GM18909 (cell line): ENCODE measurements at regions not wholly inside any gene's neighbourhood (a gene's known extent, or its start where the extent isn't known, plus 50 kb on each side); places are given as distances from the start of the nearest gene placed in this dataset.

ENCODE experiments used
- ATAC-seq: cut with Tn5 transposase; IDR thresholded peaks from one replicate; pipeline ENCODE4 v1.9.1; 2021; ENCODE audit warnings: mild to moderate bottlenecking; ENCODE audit not compliant: unreplicated experiment, poor library complexity

- no peak for ATAC-seq
These were observed 398.8 kb downstream of the HS3ST3B1 start for GRCh38 chr17:14699574-14700185.

DNA sequence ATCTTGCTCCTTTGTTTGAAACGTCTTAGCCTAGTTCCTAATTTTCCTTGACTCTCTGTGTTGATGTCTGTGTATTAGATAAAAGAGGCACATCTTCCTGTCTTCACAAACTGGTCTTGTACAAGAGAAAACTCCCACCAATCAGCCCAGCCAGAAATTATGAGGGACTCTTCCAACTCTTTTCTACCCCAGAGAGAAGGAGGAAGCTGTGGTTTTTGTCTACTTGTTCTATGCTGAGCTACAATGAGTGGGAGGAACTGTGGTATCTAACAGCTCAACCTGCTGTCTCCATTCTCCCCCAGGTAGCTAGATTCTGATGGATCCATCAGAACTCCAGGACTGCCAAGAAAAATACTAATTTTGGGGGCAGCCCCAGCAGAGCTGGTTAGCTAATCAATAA, 392.5 kb downstream of the HS3ST3B1 start:
- no peak for ATAC-seq

DNA sequence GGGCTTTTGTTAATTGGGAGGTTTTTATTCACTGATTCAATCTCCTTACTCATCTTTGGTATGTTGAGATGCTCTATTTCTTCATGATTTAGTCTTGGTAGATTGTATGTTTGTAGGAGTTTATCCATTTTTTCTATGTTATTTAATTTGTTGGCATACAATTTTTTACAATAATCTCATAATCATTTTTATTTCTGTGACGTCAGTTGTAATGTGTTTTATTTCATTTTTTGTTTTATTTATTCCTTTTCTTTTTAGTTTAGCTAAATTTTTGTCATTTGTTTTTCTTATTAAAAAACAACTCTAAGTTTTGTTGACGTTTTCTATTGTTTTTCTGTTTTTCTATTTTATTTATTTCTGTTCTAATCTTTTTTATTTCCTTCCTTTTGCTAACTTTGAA, 389.8 kb downstream of the HS3ST3B1 start:
- ATAC-seq, result no peak

DNA sequence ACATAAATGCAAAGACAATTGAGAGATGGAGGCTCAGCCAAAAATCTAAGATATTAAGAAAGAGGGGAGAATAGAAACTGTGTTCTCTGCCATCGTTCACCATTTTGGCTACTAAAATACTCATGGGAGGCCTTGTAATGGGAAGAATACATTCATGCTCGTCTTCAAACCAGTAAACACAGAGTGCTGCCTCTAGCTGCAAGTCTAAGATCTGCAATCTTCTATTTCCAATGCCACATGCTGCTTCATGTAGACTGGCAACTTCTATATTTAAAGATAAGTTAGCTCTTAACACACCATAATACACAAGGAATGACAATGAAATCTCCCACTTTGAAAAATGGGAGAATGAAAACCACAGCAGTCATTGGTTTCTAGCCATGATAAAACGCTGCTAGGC, 387.3 kb downstream of the HS3ST3B1 start:
- no peak for ATAC-seq

- ATAC-seq, result no peak
These were observed 371.9 kb downstream of the HS3ST3B1 start for GRCh38 chr17:14672830-14673229.

GRCh38 chr17:14670861-14671260, 370.0 kb downstream of the HS3ST3B1 start:
- no peak for ATAC-seq

DNA sequence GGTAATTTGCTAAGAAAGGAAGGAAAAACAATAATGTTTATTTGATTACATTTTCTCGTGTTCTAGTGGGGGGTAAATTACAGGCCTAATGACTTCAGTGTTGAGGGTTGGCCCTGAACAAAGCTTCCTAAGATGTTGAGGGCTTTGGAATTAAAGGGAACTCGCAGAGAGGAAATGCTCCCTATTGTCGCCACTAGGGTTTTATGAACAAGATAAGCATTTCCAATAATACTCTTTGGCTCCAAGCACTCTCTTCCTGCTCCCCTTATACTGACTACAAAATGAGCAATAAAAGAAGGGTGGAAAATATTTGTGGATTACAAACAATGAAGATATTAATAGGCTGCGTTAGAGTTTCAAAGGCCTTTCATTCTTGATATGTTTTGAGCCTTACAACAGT, 363.6 kb downstream of the HS3ST3B1 start:
- ATAC-seq, result no peak

GRCh38 chr17:14641117-14641516, 340.2 kb downstream of the HS3ST3B1 start:
- ATAC-seq, result no peak

GRCh38 chr17:14637260-14637659, 336.4 kb downstream of the HS3ST3B1 start:
- no peak for ATAC-seq

GRCh38 chr17:14630621-14631020, 329.7 kb downstream of the HS3ST3B1 start:
- no peak for ATAC-seq

DNA sequence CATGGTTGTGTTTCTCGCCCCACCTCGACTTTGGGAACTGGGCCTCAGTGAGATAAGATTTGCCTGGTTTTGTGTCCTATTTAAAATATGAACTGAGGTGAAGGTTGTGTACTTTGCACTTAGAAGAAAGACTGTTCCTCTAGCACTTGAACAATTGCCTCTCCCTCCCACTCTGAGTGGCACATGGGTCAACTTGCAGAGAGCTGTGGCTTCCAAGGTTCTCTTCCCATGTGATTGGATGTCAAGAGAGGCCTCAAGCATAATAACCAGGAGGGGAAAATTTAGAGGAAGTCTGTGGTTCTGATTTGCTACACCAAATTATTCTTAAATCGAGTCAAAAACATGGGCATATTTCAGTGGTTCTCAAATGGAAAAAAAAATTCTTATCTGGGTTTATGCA, 329.2 kb downstream of the HS3ST3B1 start:
- no peak for ATAC-seq

DNA sequence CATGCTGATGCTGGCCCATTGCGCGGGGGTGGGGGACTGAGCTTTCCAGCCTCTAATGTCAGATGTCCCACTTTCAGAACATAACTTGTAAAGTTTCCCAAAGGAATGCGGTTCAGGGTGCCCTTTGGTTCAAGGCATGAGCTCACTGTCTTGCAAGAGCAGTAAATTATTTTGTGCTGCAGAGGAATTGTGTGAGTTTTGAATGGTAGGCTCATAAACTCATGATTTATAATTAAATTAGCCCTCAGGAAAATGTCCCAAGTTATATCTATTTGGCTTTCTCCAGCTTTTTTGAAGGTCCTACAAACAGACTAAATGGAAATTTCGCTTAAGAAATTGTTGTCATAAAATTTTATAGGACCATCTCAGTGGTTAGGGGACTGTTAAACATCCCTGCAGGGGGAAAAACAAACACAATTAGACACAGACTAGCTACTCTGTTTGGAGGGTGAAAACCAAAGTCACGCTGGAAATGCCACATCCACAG, 321.8 kb downstream of the HS3ST3B1 start:
- no peak for ATAC-seq

GRCh38 chr17:14621826-14622614, 321.1 kb downstream of the HS3ST3B1 start:
- no peak for ATAC-seq

GRCh38 chr17:14619821-14620220, 318.9 kb downstream of the HS3ST3B1 start:
- no peak for ATAC-seq

- no peak for ATAC-seq
These were observed 315.6 kb downstream of the HS3ST3B1 start for GRCh38 chr17:14616528-14616927.

- ATAC-seq, result no peak
These were observed 304.4 kb downstream of the HS3ST3B1 start for GRCh38 chr17:14605267-14605599.

GRCh38 chr17:14604591-14605266, 303.8 kb downstream of the HS3ST3B1 start:
- no peak for ATAC-seq

DNA sequence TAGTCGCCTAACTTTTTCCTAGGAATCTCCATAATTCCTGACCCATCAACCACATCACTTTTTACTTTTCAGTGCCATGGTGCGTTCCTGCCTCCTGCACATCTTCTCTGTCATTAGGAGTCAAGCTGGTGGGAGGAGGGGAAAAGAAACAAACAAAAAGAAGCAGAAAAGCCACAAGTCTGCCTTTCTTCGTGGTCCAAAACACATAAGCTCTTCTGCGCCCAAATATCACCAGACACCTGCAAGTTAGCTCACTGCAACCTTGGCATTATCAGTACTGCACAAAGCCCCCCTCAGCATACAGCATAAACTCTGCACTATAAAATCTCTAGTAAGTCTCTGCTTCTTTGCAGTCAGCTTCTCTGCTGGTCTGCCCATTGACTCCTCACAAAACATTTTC, 295.3 kb downstream of the HS3ST3B1 start:
- ATAC-seq, result no peak

GRCh38 chr17:14595656-14596055, 294.8 kb downstream of the HS3ST3B1 start:
- no peak for ATAC-seq

GRCh38 chr17:14594690-14595089, 293.8 kb downstream of the HS3ST3B1 start:
- no peak for ATAC-seq

DNA sequence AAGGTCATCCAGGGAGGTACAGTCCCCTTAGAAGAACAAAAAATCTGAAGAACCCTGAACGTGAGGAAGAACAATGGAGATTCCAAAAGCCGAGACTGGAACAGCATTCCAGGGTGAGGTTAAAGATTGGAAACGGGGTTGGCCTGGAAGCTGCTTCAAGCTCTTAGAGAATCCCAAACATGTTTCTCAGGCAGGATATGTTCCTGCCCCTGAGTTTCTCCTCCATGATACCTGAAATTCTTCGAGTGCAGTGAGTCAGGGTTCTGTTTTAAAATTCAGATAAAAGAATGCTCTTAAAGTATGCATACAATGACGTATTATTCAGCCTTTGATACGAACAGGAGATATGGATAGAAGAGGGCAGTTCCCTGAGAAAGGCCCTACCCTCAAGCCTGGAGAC, 293.1 kb downstream of the HS3ST3B1 start:
- ATAC-seq, result no peak
